Transverse colon (tissue), 4 donors: ENCODE measurements at regions not wholly inside any gene's neighbourhood (a gene's known extent, or its start where the extent isn't known, plus 50 kb on each side); places are given as distances from the start of the nearest gene placed in this dataset.

ENCODE experiments used
- DNase-seq: peaks from one replicate; pipeline ENCODE4 v3.0.0-alpha.2; 2019
- H3K27ac ChIP-seq, 4 donors: fragments of 200-600 bp; sonication (generic); 2 replicates each; pipeline ENCODE4 v1.5.1; 2016 to 2018; ENCODE audit warnings: inconsistent platforms in 4 of 4
- H3K27me3 ChIP-seq: fragments of 200-600 bp; sonication (generic); 2 replicates; pipeline ENCODE4 v1.5.1; 2017; ENCODE audit warnings: inconsistent platforms
- H3K36me3 ChIP-seq, 4 donors: fragments of 200-600 bp; sonication (generic); 2 replicates each; pipeline ENCODE4 v1.5.1; 2017 to 2019; ENCODE audit warnings: inconsistent platforms in 4 of 4
- H3K4me1 ChIP-seq, 4 donors: fragments of 200-600 bp; sonication (generic); 2 replicates each; pipeline ENCODE4 v1.5.1; 2017 to 2020; ENCODE audit warnings: inconsistent platforms in 4 of 4
- H3K4me3 ChIP-seq, 4 donors: fragments of 200-600 bp; sonication (generic); 1 replicate in 1 of 4; 2 replicates in 3 of 4; pipeline versions ENCODE4 v1.5.1 to v1.6.1; 2017 to 2019; ENCODE audit warnings: inconsistent platforms in 4 of 4
- H3K9me3 ChIP-seq, 2 donors: fragments of 200-600 bp; sonication (generic); 2 replicates each; pipeline ENCODE4 v1.5.1; 2017 to 2019; ENCODE audit warnings: inconsistent platforms in 2 of 2
- CTCF ChIP-seq, 5 experiments: fragments of 200-600 bp in 3 of 5; fragments of 450-650 bp in 2 of 5; sonication (generic) in 3 of 5; IDR thresholded peaks; 1 replicate in 2 of 5; 2 replicates in 3 of 5; pipeline ENCODE4 v1.5.1; 2016 to 2017; ENCODE audit warnings: antibody characterized with exemption in 5 of 5, inconsistent platforms in 3 of 5, mild to moderate bottlenecking in 2 of 5, moderate library complexity in 1 of 5
- EP300 ChIP-seq: sonication (generic); formaldehyde crosslinking; IDR thresholded peaks from one replicate; pipeline ENCODE4 v1.6.1; 2017; ENCODE audit warnings: antibody characterized with exemption, low read depth
- POLR2A ChIP-seq: fragments of 450-650 bp; IDR thresholded peaks from one replicate; pipeline ENCODE4 v1.6.1; 2016; ENCODE audit warnings: antibody characterized with exemption, mild to moderate bottlenecking, moderate library complexity
- POLR2AphosphoS5 ChIP-seq, 3 donors: sonication (generic); formaldehyde crosslinking; IDR thresholded peaks; one replicate each; pipeline ENCODE4 v1.6.1; 2016; ENCODE audit warnings: antibody characterized with exemption in 3 of 3
- WGBS, 2 donors: methylation state at CpG; one replicate each; pipeline ENCODE4 v1.1.5; 2018; ENCODE audit warnings: low coverage in 1 of 2; 5-methylcytosine and 5-hydroxymethylcytosine counted together
- in situ Hi-C, 4 donors: fragments of 200-750 bp; cut with MboI; loops; one replicate each; pipeline versions ENCODE4 v1.15.0 to v1.15.1; 2017; ENCODE audit warnings: low sequenced_read_pairs in 3 of 4, low pct_ligation_motif_present in 1 of 4, low pct_unique_long_range_greater_than_20kb in 1 of 4
- intact Hi-C: fragments of 100-400 bp; cut with DNase I; formaldehyde crosslinking; loops from one replicate; pipeline ENCODE4 v1.15.1; 2023; ENCODE audit warnings: low total_unique reads

- Histone ChIP-seq H3K27ac (no peak overlapping the region), H3K27me3 (no peaks in the 10 kb centered on the region), H3K9me3 (no peaks in the 10 kb centered on the region), H3K4me3 (no peak overlapping the region), H3K36me3 (no peaks in the 10 kb centered on the region), H3K4me1 (no peaks in the 10 kb centered on the region)
- 72 to 100% methylated on average over 1 of the region's 1 CpG for WGBS, 2 donors
- intact Hi-C loops: no loop called here
- in situ Hi-C loops: no loop called here
- TF ChIP-seq CTCF (IDR thresholded peaks at IDR 0.05) (no peak), POLR2AphosphoS5 (IDR thresholded peaks at IDR 0.05) (no peak), EP300 (no peak), POLR2A (no peak)
- DNase-seq: no peak
Measured at GRCh38 chr7:47142867-47143175, 439.1 kb downstream of the TNS3 start.

- in situ Hi-C loops (no loop called here), intact Hi-C loops (no loop called here)
- no peak overlapping the region for H3K27ac ChIP-seq
- DNase-seq: no peak
- H3K27me3 ChIP-seq: no peaks in the 10 kb centered on the region
- no peak overlapping the region for H3K4me3 ChIP-seq
- no peaks in the 10 kb centered on the region for H3K9me3 ChIP-seq
- H3K4me1 ChIP-seq: no peaks in the 10 kb centered on the region
- TF ChIP-seq CTCF (IDR thresholded peaks at IDR 0.05): no peak
- TF ChIP-seq POLR2A: no peak
- no peak for TF ChIP-seq POLR2AphosphoS5 (IDR thresholded peaks at IDR 0.05)
- no peak for TF ChIP-seq EP300
- 77 to 89% methylated on average over 9 to 10 of the region's 10 CpGs for WGBS, 2 donors
- H3K36me3 ChIP-seq: no peaks in the 10 kb centered on the region
Measured at GRCh38 chr7:47142169-47142866, 439.6 kb downstream of the TNS3 start.

GRCh38 chr7:47132471-47132870 is 449.4 kb downstream of the TNS3 start:
- 67 to 89% methylated on average over 1 of the region's 1 CpG for WGBS, 2 donors
- no peaks in the 10 kb centered on the region for H3K9me3 ChIP-seq
- TF ChIP-seq POLR2A (no peak), CTCF (IDR thresholded peaks at IDR 0.05) (no peak), POLR2AphosphoS5 (IDR thresholded peaks at IDR 0.05) (no peak), EP300 (no peak)
- H3K36me3 ChIP-seq: no peaks in the 10 kb centered on the region
- in situ Hi-C loops: no loop called here
- H3K4me3 ChIP-seq: no peak overlapping the region
- no peaks in the 10 kb centered on the region for H3K4me1 ChIP-seq
- no peak for DNase-seq
- no peaks in the 10 kb centered on the region for H3K27me3 ChIP-seq
- H3K27ac ChIP-seq: no peak overlapping the region
- intact Hi-C loops: no loop called here

GRCh38 chr7:47128700-47129099 is 453.2 kb downstream of the TNS3 start:
- intact Hi-C loops (no loop called here), in situ Hi-C loops (no loop called here)
- H3K4me3 ChIP-seq: no peak overlapping the region
- no peak overlapping the region for H3K27ac ChIP-seq
- no peaks in the 10 kb centered on the region for H3K4me1 ChIP-seq
- no peaks in the 10 kb centered on the region for H3K9me3 ChIP-seq
- no peak for TF ChIP-seq CTCF (IDR thresholded peaks at IDR 0.05)
- TF ChIP-seq POLR2A: no peak
- TF ChIP-seq EP300: no peak
- peak in 1 of 3 donors; percentile 55 for TF ChIP-seq POLR2AphosphoS5 (IDR thresholded peaks at IDR 0.05)
- H3K36me3 ChIP-seq: no peaks in the 10 kb centered on the region
- no peaks in the 10 kb centered on the region for H3K27me3 ChIP-seq
- DNase-seq: no peak
